Adrenal gland (tissue), 9 donors: ENCODE measurements at regions not wholly inside any gene's neighbourhood (a gene's known extent, or its start where the extent isn't known, plus 50 kb on each side); places are given as distances from the start of the nearest gene placed in this dataset.

ENCODE experiments used
- DNase-seq, 7 donors: peaks; one replicate each; pipeline ENCODE4 v3.0.0-alpha.2; 2019 to 2020
- H3K27ac ChIP-seq, 5 donors: fragments of 200-600 bp; sonication (generic) in 4 of 5; 1 replicate in 3 of 5; 2 replicates in 2 of 5; pipeline versions ENCODE4 v1.5.1 to v1.8.0; 2016 to 2020; ENCODE audit warnings: mild to moderate bottlenecking in 1 of 5
- H3K27me3 ChIP-seq: fragments of 200-600 bp; 2 replicates; pipeline ENCODE4 v1.8.0; 2021
- H3K36me3 ChIP-seq, 2 donors: fragments of 200-600 bp; replicated peaks in 1 of 2; 1 replicate in 1 of 2; 2 replicates in 1 of 2; pipeline versions ENCODE4 v1.5.1 to v1.8.0; 2018 to 2022
- H3K4me1 ChIP-seq, 2 donors: fragments of 200-600 bp; replicated peaks in 1 of 2; 1 replicate in 1 of 2; 2 replicates in 1 of 2; pipeline versions ENCODE4 v1.5.1 to v1.8.0; 2018 to 2021
- H3K4me3 ChIP-seq, 4 donors: fragments of 200-600 bp; sonication (generic) in 3 of 4; one replicate each; pipeline ENCODE4 v1.5.1; 2016 to 2018
- H3K9me3 ChIP-seq, 3 donors: fragments of 200-600 bp; sonication (generic) in 1 of 3; replicated peaks in 1 of 3; 1 replicate in 2 of 3; 2 replicates in 1 of 3; pipeline versions ENCODE4 v1.5.1 to v1.8.0; 2016 to 2021
- POLR2A ChIP-seq, 2 donors: fragments of 450-650 bp; IDR thresholded peaks; one replicate each; pipeline ENCODE4 v1.6.1; 2017; ENCODE audit warnings: antibody characterized with exemption in 2 of 2, mild to moderate bottlenecking in 2 of 2, moderate library complexity in 1 of 2
- WGBS, 4 donors: extraction: QIAGEN DNeasy Blood & Tissue Kit in 2 of 4; methylation state at CpG; one replicate each; pipeline versions ENCODE4 v1.1.5 to v1.1.7; 2013 to 2017; 5-methylcytosine and 5-hydroxymethylcytosine counted together
- intact Hi-C, 2 donors: fragments of 100-400 bp; cut with DNase I; formaldehyde crosslinking; loops; one replicate each; pipeline versions ENCODE4 v1.14.1 to v1.15.0; 2022 to 2023
- TF ChIP-seq, protein P1 (sequence below), 6 experiments: fragments of 450-650 bp in 4 of 6; fragments of 200-600 bp in 2 of 6; sonication (generic) in 1 of 6; IDR thresholded peaks; 1 replicate in 5 of 6; 2 replicates in 1 of 6; pipeline versions ENCODE4 v1.5.1 to v1.8.0; 2016 to 2021; ENCODE audit warnings: antibody characterized with exemption in 6 of 6, mild to moderate bottlenecking in 2 of 6, moderate library complexity in 1 of 6
- donor health status: healthy with polysubstance abuse.
- donor health status: Bipolar disorder and iron deficiency.
- donor health status: DM: yes; HTN: yes; CAD: no.
- donor health status: DM: no; HTN: no; CAD: no.
- donor health status: DM: no; HTN: no; CAD: no.

DNA sequence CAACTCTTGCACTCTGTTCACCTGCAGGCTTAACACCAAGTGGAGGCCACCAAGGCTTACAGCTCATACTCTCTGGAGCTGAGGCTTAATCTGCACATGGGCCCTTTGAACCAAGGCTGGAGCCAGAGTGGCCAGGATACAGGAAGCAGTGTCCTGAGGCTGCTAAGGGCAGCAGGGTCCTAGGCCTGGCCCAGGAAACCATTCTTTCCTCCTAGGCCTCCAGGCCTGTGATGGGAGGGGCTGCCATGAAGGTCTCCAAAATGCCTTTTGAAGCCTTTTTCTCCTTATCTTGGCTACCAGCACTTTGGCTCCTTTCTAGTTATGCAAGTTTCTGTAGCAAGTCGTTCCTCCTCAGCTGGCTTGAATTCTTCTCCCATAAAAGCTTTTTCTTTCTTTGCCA lies 68.0 kb upstream of the GNAI1 start:
- TF ChIP-seq POLR2A (IDR thresholded peaks at IDR 0.05) = no peak
- TF ChIP-seq, protein P1, sequence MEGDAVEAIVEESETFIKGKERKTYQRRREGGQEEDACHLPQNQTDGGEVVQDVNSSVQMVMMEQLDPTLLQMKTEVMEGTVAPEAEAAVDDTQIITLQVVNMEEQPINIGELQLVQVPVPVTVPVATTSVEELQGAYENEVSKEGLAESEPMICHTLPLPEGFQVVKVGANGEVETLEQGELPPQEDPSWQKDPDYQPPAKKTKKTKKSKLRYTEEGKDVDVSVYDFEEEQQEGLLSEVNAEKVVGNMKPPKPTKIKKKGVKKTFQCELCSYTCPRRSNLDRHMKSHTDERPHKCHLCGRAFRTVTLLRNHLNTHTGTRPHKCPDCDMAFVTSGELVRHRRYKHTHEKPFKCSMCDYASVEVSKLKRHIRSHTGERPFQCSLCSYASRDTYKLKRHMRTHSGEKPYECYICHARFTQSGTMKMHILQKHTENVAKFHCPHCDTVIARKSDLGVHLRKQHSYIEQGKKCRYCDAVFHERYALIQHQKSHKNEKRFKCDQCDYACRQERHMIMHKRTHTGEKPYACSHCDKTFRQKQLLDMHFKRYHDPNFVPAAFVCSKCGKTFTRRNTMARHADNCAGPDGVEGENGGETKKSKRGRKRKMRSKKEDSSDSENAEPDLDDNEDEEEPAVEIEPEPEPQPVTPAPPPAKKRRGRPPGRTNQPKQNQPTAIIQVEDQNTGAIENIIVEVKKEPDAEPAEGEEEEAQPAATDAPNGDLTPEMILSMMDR (IDR thresholded peaks at IDR 0.05) = no peak
- 85 to 97% (median 92%) methylated on average over 1 of the region's 1 CpG for WGBS, 4 donors
- no peak for DNase-seq
- H3K9me3 ChIP-seq = no peaks in the 10 kb centered on the region
- H3K4me3 ChIP-seq = no peak overlapping the region
- no peak overlapping the region for H3K27ac ChIP-seq
- H3K27me3 ChIP-seq = no peaks in the 10 kb centered on the region
- peaks cover 0 to 14% of the 10 kb centered on the region in 2 donors for H3K4me1 ChIP-seq
- H3K36me3 ChIP-seq = no peaks in the 10 kb centered on the region
- intact Hi-C loops = no loop called here

DNA sequence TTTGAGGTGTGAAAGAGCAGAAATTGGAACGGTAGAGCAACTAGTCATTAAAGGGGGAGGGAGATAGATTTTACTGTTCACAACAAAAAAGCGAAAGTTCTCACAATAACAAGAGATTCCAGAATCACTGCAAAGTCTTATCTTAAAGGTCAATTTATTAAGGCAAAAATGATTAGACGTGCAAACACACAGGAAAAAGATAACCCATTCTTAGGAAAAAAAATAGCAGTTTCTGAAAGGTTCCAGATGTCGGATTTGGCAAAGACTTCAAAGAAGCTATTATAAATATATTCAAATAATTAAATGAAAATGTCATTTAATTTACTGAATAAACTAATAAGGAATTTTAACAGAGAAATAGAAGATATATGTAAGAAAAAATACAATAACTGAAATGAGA lies 70.8 kb upstream of the GNAI1 start:
- H3K4me3 ChIP-seq = peak overlapping the region in 1 of 4 donors; percentile 36
- H3K27me3 ChIP-seq = no peaks in the 10 kb centered on the region
- DNase-seq = no peak
- H3K9me3 ChIP-seq = no peaks in the 10 kb centered on the region
- no peaks in the 10 kb centered on the region for H3K36me3 ChIP-seq
- no peak for TF ChIP-seq POLR2A (IDR thresholded peaks at IDR 0.05)
- TF ChIP-seq, protein P1 (IDR thresholded peaks at IDR 0.05) = no peak
- WGBS, 4 donors = 24 to 35% (median 31%) methylated on average over 4 of the region's 4 CpGs
- H3K27ac ChIP-seq = no peak overlapping the region
- intact Hi-C loops = no loop called here
- peaks cover 0 to 14% of the 10 kb centered on the region in 2 donors for H3K4me1 ChIP-seq

DNA sequence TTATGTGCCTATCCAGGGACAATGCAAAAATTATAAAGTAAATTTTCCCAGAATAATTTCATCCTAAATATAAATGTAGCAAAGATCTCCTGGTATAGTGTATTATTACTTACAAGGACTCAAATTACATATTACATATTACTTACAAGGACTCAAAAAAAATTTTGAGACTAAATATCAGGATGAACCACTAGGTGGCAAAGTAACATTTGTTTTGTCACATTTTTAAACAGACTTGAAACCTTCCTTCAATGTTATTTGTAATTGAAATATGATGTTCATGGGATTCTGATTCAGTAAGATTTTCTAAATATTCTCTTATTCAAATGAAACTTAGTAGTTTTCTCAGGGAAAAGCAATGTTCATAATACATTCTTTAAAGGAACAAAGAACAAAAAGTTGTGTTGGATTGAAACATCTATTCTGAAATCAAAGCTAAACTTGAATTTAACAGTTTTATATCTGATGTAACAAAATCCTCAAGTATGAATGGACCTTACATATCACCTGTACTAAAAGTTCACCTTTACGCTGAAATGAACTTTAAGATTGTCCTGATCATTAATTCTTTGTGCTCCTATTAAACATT lies 74.3 kb upstream of the GNAI1 start:
- Histone ChIP-seq H3K36me3 (no peaks in the 10 kb centered on the region), H3K27ac (no peak overlapping the region), H3K9me3 (no peaks in the 10 kb centered on the region), H3K4me3 (no peak overlapping the region), H3K27me3 (no peaks in the 10 kb centered on the region), H3K4me1 (peaks cover 0 to 14% of the 10 kb centered on the region in 2 donors)
- intact Hi-C loops = no loop called here
- no peak for DNase-seq
- 68 to 90% (median 78%) methylated on average over 1 of the region's 1 CpG for WGBS, 4 donors
- TF ChIP-seq, protein P1 (IDR thresholded peaks at IDR 0.05) = peak; percentile 29 to 72 (median 54)
- no peak for TF ChIP-seq POLR2A (IDR thresholded peaks at IDR 0.05)

DNA sequence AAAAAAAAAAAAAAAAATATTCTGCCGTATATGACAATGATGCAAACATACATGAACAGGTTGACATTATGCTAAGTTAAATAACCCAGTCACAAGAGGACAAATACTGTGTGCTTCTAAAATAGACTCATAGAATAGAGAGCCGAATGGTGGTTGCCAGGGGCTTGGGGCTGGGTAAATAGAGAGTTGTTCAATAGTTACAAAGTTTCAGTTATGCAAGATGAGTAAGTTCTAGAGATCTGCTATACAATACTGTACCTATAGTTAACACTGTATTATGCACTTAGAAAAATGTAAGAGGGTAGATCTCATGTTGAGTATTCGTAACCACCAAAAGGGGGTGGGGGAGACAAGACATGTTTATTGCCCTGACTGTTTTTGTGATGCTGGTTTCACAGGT lies 77.1 kb upstream of the GNAI1 start:
- H3K36me3 ChIP-seq = no peaks in the 10 kb centered on the region
- intact Hi-C loops = loop anchor here in 1 of 2 donors (10.0 kb wide), 1 partner anchor 337 kb away; no protein-coding TSS in a partner anchor
- no peak for TF ChIP-seq POLR2A (IDR thresholded peaks at IDR 0.05)
- TF ChIP-seq, protein P1 (IDR thresholded peaks at IDR 0.05) = no peak
- no peak for DNase-seq
- WGBS, 4 donors = 85 to 94% (median 90%) methylated on average over 3 of the region's 3 CpGs
- no peak overlapping the region for H3K4me3 ChIP-seq
- no peak overlapping the region for H3K27ac ChIP-seq
- H3K9me3 ChIP-seq = no peaks in the 10 kb centered on the region
- H3K27me3 ChIP-seq = no peaks in the 10 kb centered on the region
- H3K4me1 ChIP-seq = no peaks in the 10 kb centered on the region
